ENCODE measurements at regions not wholly inside any gene's neighbourhood (a gene's known extent, or its start where the extent isn't known, plus 50 kb on each side); places are given as distances from the start of the nearest gene placed in this dataset.

DNA sequence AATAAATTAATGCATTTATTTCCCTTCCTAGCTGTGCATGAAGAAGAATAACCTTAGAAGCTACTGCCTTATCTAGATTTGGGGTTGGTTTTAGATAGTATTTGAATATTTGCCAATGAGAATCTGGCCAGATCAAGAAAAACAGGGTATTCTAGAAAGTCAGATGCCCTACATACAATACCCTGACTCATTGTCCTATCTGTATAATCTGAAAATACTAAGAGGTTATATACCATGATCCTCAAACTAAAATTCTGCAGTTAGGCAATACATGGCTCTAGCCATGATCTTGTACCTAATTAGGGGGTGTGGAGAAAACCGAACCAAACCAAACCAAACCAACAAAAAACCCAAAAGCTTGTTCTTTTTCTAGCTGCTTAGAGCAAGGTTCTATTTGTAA lies 240.4 kb upstream of the LYZL1 start:
- no peak for TF ChIP-seq CTCF (IDR thresholded peaks at IDR 0.05; ENCODE audit: low read length)
- TF ChIP-seq EZH2 (optimal IDR thresholded peaks at IDR 0.05; ENCODE audit: low read depth, low read length): no peak
- no peak for TF ChIP-seq EZH2phosphoT487 (IDR thresholded peaks at IDR 0.05; ENCODE audit: low read length)
